ENCODE measurements at regions not wholly inside any gene's neighbourhood (a gene's known extent, or its start where the extent isn't known, plus 50 kb on each side); places are given as distances from the start of the nearest gene placed in this dataset.

DNA sequence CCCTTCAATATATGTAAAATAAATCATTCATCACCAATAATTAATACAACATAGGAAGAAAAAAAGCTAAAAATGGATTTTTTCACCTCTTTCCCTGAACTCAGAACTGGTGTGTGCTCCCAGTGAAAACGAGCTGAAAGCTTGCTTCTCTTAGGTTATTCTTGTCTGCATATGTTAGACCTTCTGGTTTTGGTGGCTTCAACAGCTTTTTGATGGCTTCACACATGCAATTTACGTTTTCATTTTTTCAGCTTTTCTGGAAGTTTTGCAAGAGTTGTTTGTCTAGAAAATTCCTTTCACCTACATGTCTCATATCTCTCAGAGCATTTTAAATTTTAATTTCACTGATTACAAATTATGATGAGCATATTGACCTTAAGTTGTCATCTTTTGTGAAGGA lies 86.9 kb upstream of the PTCHD4 start:
- TF ChIP-seq EZH2phosphoT487 (IDR thresholded peaks at IDR 0.05; ENCODE audit: borderline replicate concordance) (no peak), EZH2 (IDR thresholded peaks at IDR 0.05) (no peak), FOSL1 (IDR thresholded peaks at IDR 0.05; ENCODE audit: low read depth) (no peak), POLR2A (IDR thresholded peaks at IDR 0.05; ENCODE audit: borderline replicate concordance, extremely low read depth, insufficient read depth, insufficient read length) (no peak), CTCF (IDR thresholded peaks at IDR 0.05 in 2 of 3, conservative IDR thresholded peaks at IDR 0.05 in 1 of 3; ENCODE audit: borderline replicate concordance in 1 of 3, insufficient read depth in 1 of 3, low read depth in 2 of 3, low read length in 2 of 3) (no peak), MAX (IDR thresholded peaks at IDR 0.05) (no peak), ZNF274 (IDR thresholded peaks at IDR 0.05; ENCODE audit: low read depth, low read length) (no peak), SIN3A (IDR thresholded peaks at IDR 0.05; ENCODE audit: low read depth) (no peak), CBX3 (IDR thresholded peaks at IDR 0.05; ENCODE audit: low read depth) (no peak), JUND (IDR thresholded peaks at IDR 0.05) (no peak), RAD21 (IDR thresholded peaks at IDR 0.05; ENCODE audit: low read depth) (no peak)
- TF ChIP-seq, protein P1, sequence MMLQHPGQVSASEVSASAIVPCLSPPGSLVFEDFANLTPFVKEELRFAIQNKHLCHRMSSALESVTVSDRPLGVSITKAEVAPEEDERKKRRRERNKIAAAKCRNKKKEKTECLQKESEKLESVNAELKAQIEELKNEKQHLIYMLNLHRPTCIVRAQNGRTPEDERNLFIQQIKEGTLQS (IDR thresholded peaks at IDR 0.05) = no peak
